GM06990 (cell line): ENCODE measurements at regions not wholly inside any gene's neighbourhood (a gene's known extent, or its start where the extent isn't known, plus 50 kb on each side); places are given as distances from the start of the nearest gene placed in this dataset.

Source experiments
- DNase-seq: peaks from one replicate; pipeline ENCODE4 v3.0.0-alpha.2; 2011; ENCODE audit not compliant: insufficient read length; ENCODE audit errors: extremely low read depth
- H3K27me3 ChIP-seq: replicated peaks from 2 replicates; pipeline ENCODE4 v1.6.0; 2011; ENCODE audit warnings: low read length; ENCODE audit not compliant: control insufficient read depth, insufficient read depth
- H3K36me3 ChIP-seq: 2 replicates; pipeline ENCODE4 v1.5.1; 2011; ENCODE audit warnings: low read length; ENCODE audit not compliant: control insufficient read depth, insufficient read depth
- H3K4me3 ChIP-seq: replicated peaks from 2 replicates; pipeline ENCODE4 v1.5.1; 2011; ENCODE audit warnings: low read depth, mild to moderate bottlenecking, control low read depth, low read length
- CTCF ChIP-seq: IDR thresholded peaks from 2 replicates; pipeline ENCODE4 v1.5.1; 2011; ENCODE audit warnings: low read length, control low read depth, mild to moderate bottlenecking, inconsistent platforms; ENCODE audit not compliant: insufficient read depth, poor library complexity, severe bottlenecking

DNA sequence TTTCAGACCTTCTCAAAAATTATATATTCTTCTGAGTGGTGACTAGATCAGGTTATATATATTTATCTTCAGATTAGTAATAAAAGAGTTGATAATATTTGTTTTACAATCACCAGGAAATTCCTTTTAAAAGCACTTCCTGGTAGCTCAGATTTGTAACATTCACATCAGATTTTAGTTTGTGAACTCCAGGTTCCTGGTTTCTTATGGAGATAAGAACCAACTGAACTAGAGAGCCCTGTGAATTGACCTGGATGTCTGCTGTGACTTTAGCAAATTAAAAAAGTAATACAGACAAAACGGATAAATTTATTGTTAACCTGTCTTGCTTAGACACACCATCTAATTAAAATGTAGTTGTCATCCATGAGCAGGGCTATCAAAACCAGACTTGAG is 868.7 kb downstream of the BCL11A start:
- Histone ChIP-seq H3K4me3 (no peak overlapping the region), H3K36me3 (no peaks in the 10 kb centered on the region), H3K27me3 (no peaks in the 10 kb centered on the region)
- DNase-seq = no peak
- TF ChIP-seq CTCF = no peak

GRCh38 chr2:59684116-59684770 is 869.2 kb downstream of the BCL11A start:
- Histone ChIP-seq H3K27me3 (no peaks in the 10 kb centered on the region), H3K4me3 (no peak overlapping the region), H3K36me3 (no peaks in the 10 kb centered on the region)
- TF ChIP-seq CTCF = no peak
- DNase-seq = no peak

DNA sequence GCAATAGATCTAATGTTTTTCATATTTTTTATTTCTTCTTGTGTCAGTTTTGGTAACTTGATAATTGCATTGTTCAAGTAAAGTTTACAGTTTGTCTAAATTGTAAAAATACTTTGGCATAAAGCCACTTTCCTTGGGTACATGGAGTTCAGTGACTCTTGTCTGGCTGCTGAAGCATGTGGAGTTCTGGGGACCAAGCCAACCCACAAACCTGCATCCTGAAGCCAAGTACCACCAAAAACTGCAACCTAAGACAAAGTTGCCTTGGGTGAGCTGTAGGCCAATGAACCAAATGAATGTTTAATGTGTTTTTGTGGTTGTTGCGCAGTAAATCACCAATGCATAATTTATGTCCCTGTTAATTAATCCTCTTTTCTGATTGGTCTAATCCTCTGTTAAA is 872.6 kb downstream of the BCL11A start:
- Histone ChIP-seq H3K27me3 (no peaks in the 10 kb centered on the region), H3K36me3 (no peaks in the 10 kb centered on the region), H3K4me3 (no peak overlapping the region)
- no peak for TF ChIP-seq CTCF
- no peak for DNase-seq

- TF ChIP-seq CTCF = no peak
- H3K36me3 ChIP-seq = no peaks in the 10 kb centered on the region
- DNase-seq = no peak
- no peak overlapping the region for H3K4me3 ChIP-seq
- H3K27me3 ChIP-seq = no peaks in the 10 kb centered on the region
Observed at GRCh38 chr2:59677158-59677557, 876.3 kb downstream of the BCL11A start.

DNA sequence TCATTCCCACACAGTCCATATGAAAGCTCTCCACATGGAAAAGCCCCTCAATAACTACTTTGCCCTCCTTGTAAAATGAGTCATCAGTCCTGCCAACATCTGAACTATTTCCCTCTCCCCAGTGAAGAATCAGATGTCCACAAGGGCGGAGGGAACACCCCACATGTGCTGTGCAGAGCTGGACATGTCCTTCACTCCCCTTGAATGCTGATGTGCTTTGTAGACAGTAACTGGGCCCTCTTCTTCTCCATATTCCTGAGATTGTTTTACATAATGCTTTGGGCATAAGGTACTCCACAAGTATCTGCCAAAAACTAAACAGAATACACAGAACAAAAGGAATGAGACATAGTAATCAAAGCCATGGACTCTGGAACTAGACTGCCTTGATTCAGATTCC is 879.4 kb downstream of the BCL11A start:
- H3K4me3 ChIP-seq = no peak overlapping the region
- no peak for DNase-seq
- H3K36me3 ChIP-seq = no peaks in the 10 kb centered on the region
- no peaks in the 10 kb centered on the region for H3K27me3 ChIP-seq
- no peak for TF ChIP-seq CTCF

- Histone ChIP-seq H3K36me3 (no peaks in the 10 kb centered on the region), H3K4me3 (no peak overlapping the region), H3K27me3 (no peaks in the 10 kb centered on the region)
- no peak for TF ChIP-seq CTCF
- DNase-seq = no peak
Observed at GRCh38 chr2:59665021-59665420, 888.4 kb downstream of the BCL11A start.
